Astrocyte (in vitro differentiated cells and primary cell): ENCODE measurements at regions not wholly inside any gene's neighbourhood (a gene's known extent, or its start where the extent isn't known, plus 50 kb on each side); places are given as distances from the start of the nearest gene placed in this dataset.

Source experiments
- EZH2 ChIP-seq: IDR thresholded peaks from 2 replicates; pipeline ENCODE4 v1.6.1; 2012; ENCODE audit warnings: mild to moderate bottlenecking, low read length, inconsistent platforms; ENCODE audit not compliant: insufficient read depth
- TF ChIP-seq, protein P1 (sequence below): IDR thresholded peaks from 2 replicates; pipeline ENCODE4 v1.5.1; 2011; ENCODE audit warnings: low read depth, mild to moderate bottlenecking, inconsistent platforms, low read length, moderate library complexity; ENCODE audit not compliant: insufficient read depth

DNA sequence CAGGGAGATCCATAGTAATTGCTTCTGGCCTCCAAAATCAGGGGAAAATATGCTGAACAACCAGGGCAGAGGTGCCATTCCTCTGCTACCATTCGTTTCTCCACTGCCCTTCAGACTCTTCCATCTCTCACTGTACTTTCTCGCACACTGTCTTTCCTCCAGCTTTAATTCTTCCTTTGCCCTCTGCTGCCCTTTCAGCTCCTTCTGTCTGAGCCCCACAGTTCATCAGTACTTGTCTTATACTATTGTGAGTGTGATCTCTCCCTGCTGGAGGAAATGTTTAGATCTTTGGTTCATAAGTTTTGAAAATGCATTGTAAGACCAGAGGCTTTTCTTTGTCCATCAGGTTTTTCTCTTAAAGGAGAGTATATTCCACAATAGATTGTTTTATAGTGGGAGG lies 184.9 kb upstream of the DTNA start:
- TF ChIP-seq, protein P1, sequence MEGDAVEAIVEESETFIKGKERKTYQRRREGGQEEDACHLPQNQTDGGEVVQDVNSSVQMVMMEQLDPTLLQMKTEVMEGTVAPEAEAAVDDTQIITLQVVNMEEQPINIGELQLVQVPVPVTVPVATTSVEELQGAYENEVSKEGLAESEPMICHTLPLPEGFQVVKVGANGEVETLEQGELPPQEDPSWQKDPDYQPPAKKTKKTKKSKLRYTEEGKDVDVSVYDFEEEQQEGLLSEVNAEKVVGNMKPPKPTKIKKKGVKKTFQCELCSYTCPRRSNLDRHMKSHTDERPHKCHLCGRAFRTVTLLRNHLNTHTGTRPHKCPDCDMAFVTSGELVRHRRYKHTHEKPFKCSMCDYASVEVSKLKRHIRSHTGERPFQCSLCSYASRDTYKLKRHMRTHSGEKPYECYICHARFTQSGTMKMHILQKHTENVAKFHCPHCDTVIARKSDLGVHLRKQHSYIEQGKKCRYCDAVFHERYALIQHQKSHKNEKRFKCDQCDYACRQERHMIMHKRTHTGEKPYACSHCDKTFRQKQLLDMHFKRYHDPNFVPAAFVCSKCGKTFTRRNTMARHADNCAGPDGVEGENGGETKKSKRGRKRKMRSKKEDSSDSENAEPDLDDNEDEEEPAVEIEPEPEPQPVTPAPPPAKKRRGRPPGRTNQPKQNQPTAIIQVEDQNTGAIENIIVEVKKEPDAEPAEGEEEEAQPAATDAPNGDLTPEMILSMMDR: no peak
- TF ChIP-seq EZH2: no peak
